CD4-positive, alpha-beta T cell treated with Interleukin-4 for 4 hours (primary cell): ENCODE measurements at regions not wholly inside any gene's neighbourhood (a gene's known extent, or its start where the extent isn't known, plus 50 kb on each side); places are given as distances from the start of the nearest gene placed in this dataset.

Source experiments
- DNase-seq: peaks from one replicate; pipeline ENCODE4 v3.0.0-alpha.2; 2020

DNA sequence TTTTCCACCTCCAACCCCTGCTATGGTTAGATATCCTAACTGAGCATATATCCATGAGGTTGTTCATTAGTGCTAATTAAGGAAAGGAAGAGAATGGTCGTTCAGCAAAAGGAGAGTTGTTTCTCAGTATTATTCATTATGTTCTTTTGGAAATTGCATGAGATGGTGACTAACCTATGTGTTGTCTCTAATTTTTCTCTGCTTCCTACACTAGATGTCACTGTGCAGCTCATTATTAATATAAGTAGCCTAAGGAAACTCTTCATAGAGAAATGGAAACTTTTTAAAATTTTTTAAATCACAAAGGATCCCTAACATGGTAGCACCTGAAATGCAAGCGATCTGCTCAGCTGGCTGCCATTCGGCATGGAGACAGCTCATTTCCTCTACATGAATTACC lies 67.7 kb upstream of the FAM9A start:
- DNase-seq, result no peak

DNA sequence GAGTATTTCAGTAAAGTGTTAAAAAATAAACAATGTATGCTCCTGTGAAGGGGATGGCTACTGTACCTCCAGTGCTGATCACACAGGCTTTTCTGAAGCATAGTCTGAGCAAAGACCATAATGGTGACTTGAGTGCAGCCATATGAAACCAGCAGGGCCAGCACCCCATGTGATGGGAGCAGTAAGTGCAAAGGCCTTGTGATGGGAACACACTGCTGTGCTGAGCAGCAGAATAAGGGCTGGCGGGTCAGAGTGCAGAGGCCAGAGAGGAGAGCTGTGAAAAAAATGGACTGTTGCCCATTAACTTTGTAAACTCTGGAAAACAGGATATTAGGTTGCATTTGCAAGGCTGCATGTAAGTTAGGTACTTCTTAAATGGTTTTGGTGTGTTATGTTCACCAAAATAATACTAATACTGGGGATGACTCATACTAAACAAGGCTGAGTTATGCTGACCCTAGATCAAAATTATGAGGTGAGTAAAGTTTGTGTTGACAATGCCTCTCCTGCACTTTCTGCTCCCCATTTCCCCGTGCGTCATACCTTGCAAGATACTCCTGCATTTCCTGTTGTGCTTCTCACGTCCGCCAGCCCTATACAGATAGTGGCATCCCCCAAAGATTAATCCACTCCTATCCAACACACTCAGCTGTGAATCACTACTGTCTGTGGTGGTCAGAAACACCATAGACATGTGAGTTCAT lies 67.0 kb upstream of the FAM9A start:
- no peak for DNase-seq

DNA sequence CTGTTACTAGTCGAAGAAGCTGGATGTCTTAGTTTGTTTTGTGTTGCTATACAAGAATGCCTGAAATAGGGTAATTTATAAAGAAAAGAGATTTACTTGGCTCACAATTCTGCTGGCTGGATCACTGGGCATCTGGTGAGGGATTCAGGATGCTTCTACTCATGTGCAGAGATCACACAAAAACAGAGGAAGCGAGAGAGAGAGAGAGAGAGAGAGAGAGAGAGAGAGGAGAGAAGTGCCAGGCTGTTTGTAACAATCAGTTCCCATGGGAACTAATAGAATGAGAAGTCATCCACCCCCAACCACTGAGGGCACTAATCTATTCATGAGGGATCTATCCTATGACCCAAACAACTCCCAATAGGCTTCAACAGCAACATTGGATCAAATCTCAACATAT lies 66.2 kb upstream of the FAM9A start:
- DNase-seq, result no peak

DNA sequence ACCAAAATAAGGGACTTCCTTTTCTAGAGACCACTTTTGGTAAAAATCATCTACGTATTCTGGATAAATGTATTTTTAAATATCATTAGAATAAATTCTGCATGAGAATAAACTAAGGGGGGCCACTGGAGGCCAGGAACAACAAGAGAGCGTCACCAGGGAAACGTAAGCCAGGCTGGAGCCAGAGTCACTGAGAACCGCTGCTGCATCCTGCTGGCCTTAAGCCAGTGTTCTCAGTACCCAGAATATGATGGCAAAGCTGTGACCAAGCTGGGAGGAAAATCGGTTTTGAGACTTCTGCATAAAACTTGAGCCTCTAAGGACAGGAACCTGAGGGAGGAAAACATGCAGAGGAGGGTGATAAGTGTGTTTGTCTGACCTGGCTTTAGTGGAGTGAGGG lies 63.0 kb upstream of the FAM9A start:
- no peak for DNase-seq

DNA sequence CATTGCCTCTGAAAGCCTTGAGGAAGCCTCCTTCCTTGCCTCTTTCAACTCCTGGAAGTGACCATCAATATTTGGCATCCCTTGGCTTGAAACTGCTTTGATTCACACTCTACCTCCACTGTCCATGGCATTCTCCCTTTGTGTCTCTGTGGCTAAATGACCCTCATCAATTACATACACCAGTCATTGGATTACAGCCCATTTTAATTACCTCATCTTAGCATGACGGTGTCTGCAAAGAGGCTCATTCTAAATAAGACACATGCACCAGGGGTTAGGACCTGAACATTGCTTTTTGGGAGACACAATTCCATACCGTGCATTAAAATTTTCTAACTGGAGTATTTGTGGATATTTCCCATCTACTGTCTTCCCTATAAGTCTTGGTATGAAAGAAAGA lies 60.7 kb upstream of the FAM9A start:
- DNase-seq, result no peak

DNA sequence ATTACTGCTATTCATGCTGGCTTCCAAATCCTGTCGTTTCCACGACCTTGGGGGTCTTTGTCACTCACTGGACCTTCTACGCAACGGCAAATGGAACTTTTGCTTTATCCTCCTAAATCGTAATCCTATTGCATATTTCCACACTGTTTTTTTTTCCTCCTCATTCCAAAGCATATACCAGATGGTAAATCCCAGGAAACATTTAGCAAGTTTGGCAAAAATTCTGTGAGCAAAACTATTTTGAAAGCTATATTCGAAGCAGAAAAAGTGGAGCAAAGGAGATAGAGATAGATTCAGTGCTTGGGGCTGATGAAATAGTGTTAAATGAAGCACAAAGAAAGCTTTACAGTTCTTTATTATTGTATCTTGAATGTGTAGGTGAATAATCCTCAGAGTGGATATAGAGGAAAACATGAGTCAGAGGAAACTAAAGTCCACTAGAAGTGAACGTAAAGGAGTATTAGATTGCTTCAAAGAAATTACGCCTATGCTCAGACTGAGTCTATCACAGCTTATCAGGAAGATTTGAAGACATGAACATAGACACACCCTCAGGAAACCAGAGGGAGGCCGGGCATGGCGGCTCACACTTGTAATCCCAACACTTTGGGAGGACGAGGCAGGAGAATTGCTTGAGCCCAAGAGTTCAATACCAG lies 50.2 kb upstream of the FAM9A start:
- DNase-seq, result no peak
